RCC 7860 (cell line): ENCODE measurements at regions not wholly inside any gene's neighbourhood (a gene's known extent, or its start where the extent isn't known, plus 50 kb on each side); places are given as distances from the start of the nearest gene placed in this dataset.

Source experiments
- DNase-seq: peaks from one replicate; pipeline ENCODE4 v3.0.0-alpha.2; 2015; ENCODE audit warnings: low spot score
- FAIRE-seq: peaks from 2 replicates; lab custom pipeline; 2012; peaks lifted over from hg19 to GRCh38; lab: Jason Lieb, UNC

GRCh38 chr16:74035816-74036215 lies 260.8 kb upstream of the PSMD7 start:
- FAIRE-seq (no peak), DNase-seq (no peak)

- FAIRE-seq = no peak
- no peak for DNase-seq
Measured at GRCh38 chr16:74034862-74035261, 261.8 kb upstream of the PSMD7 start.

GRCh38 chr16:74034200-74034599 lies 262.4 kb upstream of the PSMD7 start:
- no peak for FAIRE-seq
- no peak for DNase-seq

GRCh38 chr16:74033441-74033995 lies 263.1 kb upstream of the PSMD7 start:
- no peak for DNase-seq

GRCh38 chr16:74031551-74031950 lies 265.1 kb upstream of the PSMD7 start:
- FAIRE-seq (no peak), DNase-seq (no peak)

More at GRCh38 chr16:74033441-74033995, 263.1 kb upstream of the PSMD7 start:
- FAIRE-seq = no peak

GRCh38 chr16:74030000-74030706 lies 266.5 kb upstream of the PSMD7 start:
- FAIRE-seq = no peak

GRCh38 chr16:74029115-74029792 lies 267.4 kb upstream of the PSMD7 start:
- no peak for DNase-seq
- FAIRE-seq = no peak

More at GRCh38 chr16:74030000-74030706, 266.5 kb upstream of the PSMD7 start:
- no peak for DNase-seq

- DNase-seq (no peak), FAIRE-seq (no peak)
Measured at GRCh38 chr16:74026373-74027281, 270.0 kb upstream of the PSMD7 start.

GRCh38 chr16:74024953-74025352 lies 271.7 kb upstream of the PSMD7 start:
- FAIRE-seq (no peak), DNase-seq (no peak)

- FAIRE-seq = no peak
- no peak for DNase-seq
Measured at GRCh38 chr16:74020095-74020670, 276.4 kb upstream of the PSMD7 start.

- FAIRE-seq = no peak
- DNase-seq = no peak
Measured at GRCh38 chr16:74019612-74020011, 277.0 kb upstream of the PSMD7 start.

- no peak for DNase-seq
Measured at GRCh38 chr16:74015953-74016352, 280.7 kb upstream of the PSMD7 start.

GRCh38 chr16:73998707-73999106 lies 297.9 kb upstream of the PSMD7 start:
- no peak for DNase-seq
- FAIRE-seq = no peak

More at GRCh38 chr16:74015953-74016352, 280.7 kb upstream of the PSMD7 start:
- no peak for FAIRE-seq

- no peak for DNase-seq
- no peak for FAIRE-seq
Measured at GRCh38 chr16:73997971-73998370, 298.6 kb upstream of the PSMD7 start.

GRCh38 chr16:73997340-73997711 lies 299.3 kb upstream of the PSMD7 start:
- no peak for FAIRE-seq
- no peak for DNase-seq

GRCh38 chr16:73996624-73997339 lies 299.8 kb upstream of the PSMD7 start:
- DNase-seq = no peak
- FAIRE-seq = no peak

- DNase-seq (no peak), FAIRE-seq (no peak)
Measured at GRCh38 chr16:73993878-73994277, 302.7 kb upstream of the PSMD7 start.

- DNase-seq (no peak), FAIRE-seq (no peak)
Measured at GRCh38 chr16:73978407-73978784, 318.2 kb upstream of the PSMD7 start.

- DNase-seq (no peak), FAIRE-seq (no peak)
Measured at GRCh38 chr16:73976644-73977043, 320.0 kb upstream of the PSMD7 start.

- DNase-seq (no peak), FAIRE-seq (no peak)
Measured at GRCh38 chr16:73973174-73973573, 323.4 kb upstream of the PSMD7 start.
